Pancreas (tissue), 10 donors: ENCODE measurements at regions not wholly inside any gene's neighbourhood (a gene's known extent, or its start where the extent isn't known, plus 50 kb on each side); places are given as distances from the start of the nearest gene placed in this dataset.

ENCODE experiments used
- ATAC-seq, 4 donors: fragments of 200-7000 bp; cut with Tn5 transposase; one replicate each; pipeline versions ENCODE4 v1.8.0 to v1.9.1; 2020; ENCODE audit warnings: mild to moderate bottlenecking in 4 of 4, moderate library complexity in 4 of 4
- DNase-seq, 6 donors: peaks; one replicate each; pipeline ENCODE4 v3.0.0-alpha.2; 2020
- FAIRE-seq: peaks from 2 replicates; lab custom pipeline; 2012; peaks lifted over from hg19 to GRCh38; lab: Jason Lieb, UNC
- H3K27ac ChIP-seq, 4 donors: fragments of 200-600 bp; sonication (generic); 1 replicate in 3 of 4; 2 replicates in 1 of 4; pipeline versions ENCODE4 v1.5.0 to v1.8.0; 2020
- H3K27me3 ChIP-seq, 4 donors: fragments of 200-600 bp; one replicate each; pipeline ENCODE4 v1.8.0; 2021
- H3K36me3 ChIP-seq, 3 donors: fragments of 200-600 bp; sonication (generic) in 1 of 3; one replicate each; pipeline versions ENCODE4 v1.5.0 to v1.8.0; 2020 to 2021
- H3K4me1 ChIP-seq, 3 donors: fragments of 200-600 bp; one replicate each; pipeline ENCODE4 v1.8.0; 2021
- H3K4me3 ChIP-seq, 4 donors: fragments of 200-600 bp; sonication (generic) in 2 of 4; one replicate each; pipeline versions ENCODE4 v1.5.0 to v1.8.0; 2020 to 2021
- H3K9me3 ChIP-seq, 4 donors: fragments of 200-600 bp; one replicate each; pipeline ENCODE4 v1.8.0; 2021
- whole genome bisulfite sequencing, 2 donors: extraction: QIAGEN DNeasy Blood & Tissue Kit; methylation state at CpG; one replicate each; pipeline ENCODE4 v1.1.7; 2013; 5-methylcytosine and 5-hydroxymethylcytosine counted together
- intact Hi-C, 3 donors: fragments of 100-400 bp; cut with DNase I; formaldehyde crosslinking; loops; one replicate each; pipeline versions ENCODE4 v1.11.1 to v1.14.2; 2022
- TF ChIP-seq, protein P1 (sequence below), 4 donors: fragments of 200-600 bp; sonication (generic) in 3 of 4; IDR thresholded peaks; one replicate each; pipeline versions ENCODE4 v1.5.0 to v1.8.0; 2021; ENCODE audit warnings: antibody characterized with exemption in 4 of 4
- donor health status: healthy with polysubstance abuse.
- donor health status: DM: no; HTN: no; CAD: no; lungs with moderate emphysema.
- donor health status: DM: no; HTN: no; CAD: no.
- donor health status: control.
- donor health status: control.
- donor health status: Bipolar disorder and iron deficiency.
- donor health status: DM: yes; HTN: yes; CAD: no.
- donor health status: DM: no; HTN: no; CAD: no.
- donor health status: DM: no; HTN: no; CAD: no.
- donor health status: DM: yes; HTN: yes; CAD: no.

DNA sequence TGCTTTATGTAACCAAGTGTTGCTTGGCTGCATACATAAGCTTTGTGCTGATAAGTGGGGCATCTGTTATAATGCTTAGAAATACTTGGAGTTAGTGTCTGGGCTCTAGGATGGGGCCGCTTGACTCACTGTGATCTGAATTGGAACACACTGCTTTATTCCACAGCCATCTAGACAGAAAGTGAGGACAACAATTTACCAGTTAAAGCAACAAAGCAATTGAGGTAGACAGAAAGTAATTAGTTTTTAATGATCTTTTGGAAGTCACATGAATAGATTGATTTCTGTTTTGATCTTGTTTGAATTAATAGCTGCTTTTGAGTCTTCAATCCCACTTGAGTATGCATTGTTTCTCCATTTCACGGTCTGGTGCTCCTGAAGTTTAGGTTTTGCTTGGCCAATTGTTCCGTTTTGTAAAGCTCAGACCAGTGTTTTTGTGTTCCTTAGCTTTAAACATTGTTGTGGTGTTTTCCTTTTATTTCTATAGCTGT lies 157.5 kb downstream of the TRMT11 start:
- ATAC-seq (no peak), DNase-seq (no peak), FAIRE-seq (no peak)
- Histone ChIP-seq H3K4me1 (no peaks in the 10 kb centered on the region), H3K27ac (no peak overlapping the region), H3K27me3 (no peaks in the 10 kb centered on the region), H3K9me3 (peaks cover 0 to 4% (median 0%) of the 10 kb centered on the region in 4 donors), H3K4me3 (no peak overlapping the region), H3K36me3 (no peaks in the 10 kb centered on the region)
- intact Hi-C loops: no loop called here
- WGBS, 2 donors: 81 to 88% methylated on average over 3 of the region's 3 CpGs
- TF ChIP-seq, protein P1, sequence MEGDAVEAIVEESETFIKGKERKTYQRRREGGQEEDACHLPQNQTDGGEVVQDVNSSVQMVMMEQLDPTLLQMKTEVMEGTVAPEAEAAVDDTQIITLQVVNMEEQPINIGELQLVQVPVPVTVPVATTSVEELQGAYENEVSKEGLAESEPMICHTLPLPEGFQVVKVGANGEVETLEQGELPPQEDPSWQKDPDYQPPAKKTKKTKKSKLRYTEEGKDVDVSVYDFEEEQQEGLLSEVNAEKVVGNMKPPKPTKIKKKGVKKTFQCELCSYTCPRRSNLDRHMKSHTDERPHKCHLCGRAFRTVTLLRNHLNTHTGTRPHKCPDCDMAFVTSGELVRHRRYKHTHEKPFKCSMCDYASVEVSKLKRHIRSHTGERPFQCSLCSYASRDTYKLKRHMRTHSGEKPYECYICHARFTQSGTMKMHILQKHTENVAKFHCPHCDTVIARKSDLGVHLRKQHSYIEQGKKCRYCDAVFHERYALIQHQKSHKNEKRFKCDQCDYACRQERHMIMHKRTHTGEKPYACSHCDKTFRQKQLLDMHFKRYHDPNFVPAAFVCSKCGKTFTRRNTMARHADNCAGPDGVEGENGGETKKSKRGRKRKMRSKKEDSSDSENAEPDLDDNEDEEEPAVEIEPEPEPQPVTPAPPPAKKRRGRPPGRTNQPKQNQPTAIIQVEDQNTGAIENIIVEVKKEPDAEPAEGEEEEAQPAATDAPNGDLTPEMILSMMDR (IDR thresholded peaks at IDR 0.05): no peak

DNA sequence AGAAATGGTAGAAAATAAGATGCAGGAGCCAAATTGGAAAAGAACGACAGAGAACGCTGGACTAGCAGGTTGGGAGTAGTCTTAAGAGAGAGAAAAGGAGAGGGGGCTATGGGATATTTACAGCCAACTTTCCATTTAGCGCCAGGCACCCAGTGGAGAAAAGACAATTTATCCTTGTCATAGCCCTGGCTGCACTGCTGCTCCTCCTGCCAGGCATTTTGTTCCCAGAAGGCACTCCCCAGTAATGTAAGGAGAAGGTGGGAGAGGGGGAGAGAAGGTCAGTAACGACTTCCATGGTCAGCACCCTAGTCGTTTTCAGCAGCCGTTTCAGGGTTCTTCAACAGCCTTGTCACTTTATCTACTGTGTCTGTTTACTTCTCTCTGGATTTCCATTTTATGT lies 159.0 kb downstream of the TRMT11 start:
- Histone ChIP-seq H3K4me3 (no peak overlapping the region), H3K27ac (no peak overlapping the region), H3K36me3 (no peaks in the 10 kb centered on the region), H3K27me3 (no peaks in the 10 kb centered on the region), H3K9me3 (no peaks in the 10 kb centered on the region), H3K4me1 (no peaks in the 10 kb centered on the region)
- 62 to 69% methylated on average over 6 of the region's 6 CpGs for WGBS, 2 donors
- TF ChIP-seq, protein P1 (IDR thresholded peaks at IDR 0.05): no peak
- FAIRE-seq (no peak), DNase-seq (no peak), ATAC-seq (no peak)
- intact Hi-C loops: no loop called here

DNA sequence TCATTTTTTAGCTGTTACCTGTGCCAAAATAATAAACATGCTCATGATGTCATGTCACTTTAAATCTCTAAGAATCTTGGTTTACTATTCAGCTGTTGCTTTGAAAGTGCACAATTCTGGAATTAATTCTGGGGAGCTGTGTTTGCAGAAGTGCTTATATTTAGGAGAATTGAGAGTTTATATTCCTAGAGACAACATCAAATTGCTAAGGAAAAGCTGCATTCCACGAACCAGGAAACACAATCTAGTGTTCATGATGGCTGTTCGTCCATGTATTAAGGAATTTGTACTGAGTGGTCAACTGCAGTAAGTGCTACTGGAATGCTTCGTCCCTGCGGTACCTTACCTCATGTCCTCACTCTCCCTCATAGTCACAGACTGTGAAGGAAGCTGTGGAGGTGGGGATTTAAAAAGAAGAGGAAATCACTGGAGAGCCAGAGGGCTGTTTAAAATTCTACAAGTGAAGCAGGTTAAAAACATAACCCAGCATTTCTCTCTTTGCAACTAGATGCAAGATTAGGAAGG lies 161.0 kb downstream of the TRMT11 start:
- H3K27me3 ChIP-seq: no peaks in the 10 kb centered on the region
- H3K27ac ChIP-seq: no peak overlapping the region
- TF ChIP-seq, protein P1 (IDR thresholded peaks at IDR 0.05): no peak
- FAIRE-seq (no peak), DNase-seq (no peak), ATAC-seq (no peak)
- WGBS, 2 donors: 88 to 89% methylated on average over 4 of the region's 4 CpGs
- intact Hi-C loops: no loop called here
- H3K4me3 ChIP-seq: no peak overlapping the region
- no peaks in the 10 kb centered on the region for H3K4me1 ChIP-seq
- no peaks in the 10 kb centered on the region for H3K9me3 ChIP-seq
- no peaks in the 10 kb centered on the region for H3K36me3 ChIP-seq

DNA sequence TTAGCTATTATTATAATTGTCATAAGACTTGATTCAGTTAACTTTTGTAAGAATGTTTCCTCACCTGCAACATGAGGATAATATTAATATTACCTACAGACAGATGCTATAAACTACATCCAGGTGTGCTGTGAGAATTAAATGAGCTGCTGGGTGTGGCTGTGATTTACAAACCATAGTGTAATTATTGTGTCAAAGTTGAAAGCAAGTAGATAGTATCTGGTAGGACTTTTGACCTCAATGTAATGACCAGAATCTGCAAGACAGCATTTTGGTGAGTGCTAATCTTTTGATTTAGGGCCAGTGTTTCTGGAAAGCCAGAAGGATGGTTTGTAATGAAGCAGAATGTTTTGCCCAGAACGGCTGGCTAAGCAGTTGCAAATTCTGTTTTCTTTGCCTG lies 162.5 kb downstream of the TRMT11 start:
- ATAC-seq (no peak), FAIRE-seq (no peak), DNase-seq (no peak)
- no peaks in the 10 kb centered on the region for H3K4me1 ChIP-seq
- TF ChIP-seq, protein P1 (IDR thresholded peaks at IDR 0.05): no peak
- H3K4me3 ChIP-seq: no peak overlapping the region
- WGBS, 2 donors: 63 to 77% methylated on average over 1 of the region's 1 CpG
- intact Hi-C loops: no loop called here
- H3K27me3 ChIP-seq: no peaks in the 10 kb centered on the region
- H3K36me3 ChIP-seq: no peaks in the 10 kb centered on the region
- no peak overlapping the region for H3K27ac ChIP-seq
- no peaks in the 10 kb centered on the region for H3K9me3 ChIP-seq

DNA sequence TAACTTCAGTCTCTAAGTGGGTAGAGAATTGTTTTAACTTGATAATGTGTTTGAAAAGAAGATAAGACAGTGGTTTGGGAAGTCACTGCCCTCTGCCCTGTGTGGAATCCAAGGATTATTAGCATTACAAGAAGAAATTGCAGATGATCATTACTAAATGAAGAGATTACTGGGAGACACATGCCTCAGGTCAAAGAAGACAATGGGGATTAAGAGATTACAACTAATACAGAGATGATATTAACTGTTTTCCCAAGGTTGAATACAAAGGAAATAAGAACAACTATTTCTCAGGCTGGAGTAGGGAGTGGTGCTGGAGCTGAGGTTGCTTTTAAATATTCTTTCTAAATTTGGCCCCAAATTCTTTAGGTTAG lies 166.0 kb downstream of the TRMT11 start:
- TF ChIP-seq, protein P1 (IDR thresholded peaks at IDR 0.05): no peak

More for the DNA sequence above, 166.0 kb downstream of the TRMT11 start:
- H3K27me3 ChIP-seq: no peaks in the 10 kb centered on the region
- H3K36me3 ChIP-seq: no peaks in the 10 kb centered on the region
- H3K9me3 ChIP-seq: no peaks in the 10 kb centered on the region
- H3K27ac ChIP-seq: no peak overlapping the region
- intact Hi-C loops: no loop called here
- FAIRE-seq: no peak
- no peak for DNase-seq
- no peak for ATAC-seq
- H3K4me3 ChIP-seq: no peak overlapping the region
- H3K4me1 ChIP-seq: no peaks in the 10 kb centered on the region
